ENCODE measurements at regions not wholly inside any gene's neighbourhood (a gene's known extent, or its start where the extent isn't known, plus 50 kb on each side); places are given as distances from the start of the nearest gene placed in this dataset.

- 65 to 68% methylated on average over 1 of the region's 1 CpG for WGBS, 2 experiments (ENCODE audit: low coverage in 1 of 2, low lambda C conversion rate in 2 of 2, missing lambda C conversion rate in 2 of 2)
- H3K4me1 ChIP-seq (ENCODE audit: insufficient read depth), result peaks cover 5% of the 10 kb centered on the region; the same call in 1 of the 2 replicates
Measured at GRCh38 chr15:35186346-35186745, 101.3 kb upstream of the NANOGP8 start.

GRCh38 chr15:35184646-35185045 is 99.6 kb upstream of the NANOGP8 start:
- H3K4me3 ChIP-seq, result no peak overlapping the region
- no peak for DNase-seq
- no peaks in the 10 kb centered on the region for H3K79me2 ChIP-seq (ENCODE audit: insufficient read depth)
- no peak overlapping the region for H3K4me2 ChIP-seq (ENCODE audit: unreplicated experiment)
- H4K20me1 ChIP-seq (ENCODE audit: insufficient read depth), result no peaks in the 10 kb centered on the region
- no peak overlapping the region for H3K9ac ChIP-seq
- H3K9me3 ChIP-seq (ENCODE audit: low read depth), result no peaks in the 10 kb centered on the region
- WGBS, 2 experiments (ENCODE audit: low coverage in 1 of 2, low lambda C conversion rate in 2 of 2, missing lambda C conversion rate in 2 of 2), result 77 to 96% methylated on average over 1 of the region's 1 CpG
- H3K36me3 ChIP-seq (ENCODE audit: low read depth), result no peaks in the 10 kb centered on the region
- no peak overlapping the region for H3K27ac ChIP-seq
- in situ Hi-C loops (cut with MboI), result no loop called here
- no peaks in the 10 kb centered on the region for H3F3A ChIP-seq (ENCODE audit: insufficient read depth)
- TF ChIP-seq EZH2phosphoT487 (IDR thresholded peaks at IDR 0.05; ENCODE audit: insufficient read depth, low read depth), result no peak
- no peak for TF ChIP-seq EZH2 (IDR thresholded peaks at IDR 0.05; ENCODE audit: insufficient read depth, poor library complexity, severe bottlenecking)
- no peaks in the 10 kb centered on the region for H3K27me3 ChIP-seq (replicated peaks; ENCODE audit: insufficient read depth)
- H3K4me1 ChIP-seq (ENCODE audit: insufficient read depth), result peaks cover 9% of the 10 kb centered on the region; the same call in 1 of the 2 replicates
- H2AFZ ChIP-seq, result no peak overlapping the region
- H3K9me2 ChIP-seq (ENCODE audit: insufficient read depth), result no peaks in the 10 kb centered on the region

More at GRCh38 chr15:35186346-35186745, 101.3 kb upstream of the NANOGP8 start:
- in situ Hi-C loops (cut with MboI), result no loop called here
- Histone ChIP-seq H2AFZ (no peak overlapping the region), H3K9ac (no peak overlapping the region), H3K9me3 (ENCODE audit: low read depth) (no peaks in the 10 kb centered on the region), H3F3A (ENCODE audit: insufficient read depth) (no peaks in the 10 kb centered on the region), H3K4me3 (no peak overlapping the region), H3K79me2 (ENCODE audit: insufficient read depth) (no peaks in the 10 kb centered on the region), H3K4me2 (ENCODE audit: unreplicated experiment) (no peak overlapping the region), H4K20me1 (ENCODE audit: insufficient read depth) (no peaks in the 10 kb centered on the region), H3K36me3 (ENCODE audit: low read depth) (no peaks in the 10 kb centered on the region), H3K9me2 (ENCODE audit: insufficient read depth) (no peaks in the 10 kb centered on the region), H3K27ac (no peak overlapping the region), H3K27me3 (replicated peaks; ENCODE audit: insufficient read depth) (no peaks in the 10 kb centered on the region)
- no peak for DNase-seq
- TF ChIP-seq EZH2 (IDR thresholded peaks at IDR 0.05; ENCODE audit: insufficient read depth, poor library complexity, severe bottlenecking) (no peak), EZH2phosphoT487 (IDR thresholded peaks at IDR 0.05; ENCODE audit: insufficient read depth, low read depth) (no peak)

- no peak for DNase-seq
- Histone ChIP-seq H3K4me1 (ENCODE audit: insufficient read depth) (peaks cover 9% of the 10 kb centered on the region; the same call in 1 of the 2 replicates), H3K79me2 (ENCODE audit: insufficient read depth) (no peaks in the 10 kb centered on the region), H3K4me2 (ENCODE audit: unreplicated experiment) (no peak overlapping the region), H3K27me3 (replicated peaks; ENCODE audit: insufficient read depth) (no peaks in the 10 kb centered on the region), H4K20me1 (ENCODE audit: insufficient read depth) (no peaks in the 10 kb centered on the region), H3K9me2 (ENCODE audit: insufficient read depth) (no peaks in the 10 kb centered on the region), H3K36me3 (ENCODE audit: low read depth) (no peaks in the 10 kb centered on the region), H3F3A (ENCODE audit: insufficient read depth) (no peaks in the 10 kb centered on the region), H3K9ac (no peak overlapping the region), H3K9me3 (ENCODE audit: low read depth) (no peaks in the 10 kb centered on the region), H2AFZ (no peak overlapping the region; the same call in 1 of the 2 replicates), H3K4me3 (no peak overlapping the region), H3K27ac (no peak overlapping the region)
- WGBS, 2 experiments (ENCODE audit: low coverage in 1 of 2, low lambda C conversion rate in 2 of 2, missing lambda C conversion rate in 2 of 2), result 82% methylated on average over 2 of the region's 2 CpGs
- in situ Hi-C loops (cut with MboI), result no loop called here
- TF ChIP-seq EZH2 (IDR thresholded peaks at IDR 0.05; ENCODE audit: insufficient read depth, poor library complexity, severe bottlenecking), result no peak
- TF ChIP-seq EZH2phosphoT487 (IDR thresholded peaks at IDR 0.05; ENCODE audit: insufficient read depth, low read depth), result no peak
Measured at GRCh38 chr15:35182841-35183479, 97.9 kb upstream of the NANOGP8 start.

- Histone ChIP-seq H3K4me1 (ENCODE audit: insufficient read depth) (peaks cover 9% of the 10 kb centered on the region; the same call in 1 of the 2 replicates), H3F3A (ENCODE audit: insufficient read depth) (no peaks in the 10 kb centered on the region), H3K27ac (no peak overlapping the region), H3K9me3 (ENCODE audit: low read depth) (no peaks in the 10 kb centered on the region), H4K20me1 (ENCODE audit: insufficient read depth) (no peaks in the 10 kb centered on the region), H2AFZ (no peak overlapping the region), H3K4me2 (ENCODE audit: unreplicated experiment) (peak overlapping the region; percentile 16), H3K9me2 (ENCODE audit: insufficient read depth) (no peaks in the 10 kb centered on the region), H3K9ac (no peak overlapping the region), H3K36me3 (ENCODE audit: low read depth) (no peaks in the 10 kb centered on the region), H3K4me3 (no peak overlapping the region), H3K79me2 (ENCODE audit: insufficient read depth) (no peaks in the 10 kb centered on the region), H3K27me3 (replicated peaks; ENCODE audit: insufficient read depth) (no peaks in the 10 kb centered on the region)
- no peak for TF ChIP-seq EZH2phosphoT487 (IDR thresholded peaks at IDR 0.05; ENCODE audit: insufficient read depth, low read depth)
- no peak for TF ChIP-seq EZH2 (IDR thresholded peaks at IDR 0.05; ENCODE audit: insufficient read depth, poor library complexity, severe bottlenecking)
- in situ Hi-C loops (cut with MboI), result no loop called here
- DNase-seq, result peak; percentile 78
Measured at GRCh38 chr15:35181538-35181937, 96.4 kb upstream of the NANOGP8 start.

Data from GM23248 (cell line).